B cell (primary cell): ENCODE measurements at regions not wholly inside any gene's neighbourhood (a gene's known extent, or its start where the extent isn't known, plus 50 kb on each side); places are given as distances from the start of the nearest gene placed in this dataset.

ENCODE experiments used
- ATAC-seq: fragments of 200-7000 bp; cut with Tn5 transposase; one replicate; pipeline ENCODE4 v1.10.0; 2021; ENCODE audit warnings: low read depth, mild to moderate bottlenecking, moderate number of reproducible peaks, moderate library complexity
- CTCF ChIA-PET: fragments of 350-600 bp; sonication (Branson Sonifier 250); formaldehyde crosslinking; loops from one replicate; lab custom pipeline; 2021; ENCODE audit warnings: antibody characterized with exemption, inconsistent platforms; lab: Charles Lee
- POLR2A ChIA-PET: fragments of 350-600 bp; sonication (Branson Sonifier 250); formaldehyde crosslinking; loops from one replicate; lab custom pipeline; 2021; ENCODE audit warnings: antibody characterized with exemption; lab: Charles Lee
- DNase-seq: peaks from one replicate; pipeline ENCODE4 v3.0.0; 2013
- H2AFZ ChIP-seq: 2 replicates; pipeline ENCODE4 v1.6.1; 2012; ENCODE audit warnings: mild to moderate bottlenecking, low read depth, low read length; ENCODE audit not compliant: insufficient read depth, poor library complexity, severe bottlenecking
- H3K27ac ChIP-seq, 2 donors: 1 replicate in 1 of 2; 2 replicates in 1 of 2; pipeline ENCODE4 v1.5.1; 2012 to 2013; ENCODE audit warnings: low read length in 2 of 2, mild to moderate bottlenecking in 2 of 2, moderate library complexity in 1 of 2
- H3K27me3 ChIP-seq, 4 experiments: fragments of 200-600 bp in 1 of 4; sonication (generic) in 1 of 4; replicated peaks in 1 of 4; 1 replicate in 2 of 4; 2 replicates in 2 of 4; pipeline versions ENCODE4 v1.6.1 to v1.7.0; 2013 to 2016; ENCODE audit warnings: low read length in 3 of 4, mild to moderate bottlenecking in 2 of 4, mixed read lengths in 1 of 4, moderate library complexity in 1 of 4; ENCODE audit not compliant: insufficient read depth in 4 of 4, control insufficient read depth in 3 of 4; ENCODE audit errors: control extremely low read depth in 1 of 4
- H3K36me3 ChIP-seq, 2 experiments: replicated peaks in 1 of 2; 1 replicate in 1 of 2; 2 replicates in 1 of 2; pipeline versions ENCODE4 v1.6.1 to v1.7.1; 2013; ENCODE audit warnings: low read length in 1 of 2; ENCODE audit not compliant: insufficient read depth in 2 of 2, control insufficient read depth in 1 of 2; ENCODE audit errors: control extremely low read depth in 1 of 2, extremely low read depth in 1 of 2
- H3K4me1 ChIP-seq, 2 donors: fragments of 200-600 bp in 1 of 2; sonication (generic) in 1 of 2; 1 replicate in 1 of 2; 2 replicates in 1 of 2; pipeline versions ENCODE4 v1.5.1 to v1.6.1; 2013 to 2017; ENCODE audit warnings: low read length in 2 of 2; ENCODE audit not compliant: control insufficient read depth in 2 of 2, insufficient read depth in 2 of 2
- H3K4me2 ChIP-seq: replicated peaks from 2 replicates; pipeline ENCODE3; 2012; ENCODE audit warnings: mild to moderate bottlenecking, low read depth, low read length; ENCODE audit not compliant: poor library complexity, severe bottlenecking
- H3K4me3 ChIP-seq, 5 experiments: fragments of 200-600 bp in 1 of 5; sonication (generic) in 1 of 5; 1 replicate in 3 of 5; 2 replicates in 2 of 5; pipeline versions ENCODE4 v1.5.1 to v1.7.0; 2011 to 2016; ENCODE audit warnings: low read length in 4 of 5, mild to moderate bottlenecking in 4 of 5, low read depth in 2 of 5, control low read depth in 1 of 5, moderate library complexity in 1 of 5; ENCODE audit not compliant: insufficient read depth in 1 of 5; ENCODE audit errors: control extremely low read depth in 1 of 5, extremely low read depth in 1 of 5
- H3K79me2 ChIP-seq: fragments of 200-600 bp; sonication (generic); one replicate; pipeline ENCODE4 v1.6.0; 2016; ENCODE audit warnings: low read length; ENCODE audit not compliant: control insufficient read depth, insufficient read depth
- H3K9ac ChIP-seq: fragments of 200-600 bp; sonication (generic); 2 replicates; pipeline ENCODE4 v1.6.1; 2017; ENCODE audit warnings: mild to moderate bottlenecking, low read length, moderate library complexity
- H3K9me3 ChIP-seq, 3 donors: one replicate each; pipeline versions ENCODE4 v1.6.1 to v1.7.1; 2013; ENCODE audit warnings: low read length in 2 of 3; ENCODE audit not compliant: control insufficient read depth in 2 of 3, insufficient read depth in 1 of 3; ENCODE audit errors: control extremely low read depth in 1 of 3
- H4K20me1 ChIP-seq: 2 replicates; pipeline ENCODE4 v1.6.0; 2012; ENCODE audit warnings: mild to moderate bottlenecking, low read length; ENCODE audit not compliant: insufficient read depth, control insufficient read depth, poor library complexity, severe bottlenecking
- H3K27ac Mint-ChIP-seq: one replicate; pipeline ENCODE4 v1.8.0; 2021; ENCODE audit warnings: mixed read lengths
- H3K27me3 Mint-ChIP-seq: one replicate; pipeline ENCODE4 v1.8.0; 2021; ENCODE audit warnings: mixed read lengths
- H3K4me1 Mint-ChIP-seq: one replicate; pipeline ENCODE4 v1.8.0; 2021; ENCODE audit warnings: mixed read lengths
- H3K4me3 Mint-ChIP-seq: one replicate; pipeline ENCODE4 v1.8.0; 2021; ENCODE audit warnings: mixed read lengths
- H3K9me3 Mint-ChIP-seq: one replicate; pipeline ENCODE4 v1.8.0; 2022; ENCODE audit warnings: mixed read lengths; ENCODE audit not compliant: insufficient read depth
- CTCF ChIP-seq: fragments of 200-600 bp; IDR thresholded peaks from one replicate; pipeline ENCODE4 v1.8.0; 2022; ENCODE audit warnings: antibody characterized with exemption, mild to moderate bottlenecking
- EZH2 ChIP-seq: IDR thresholded peaks from 2 replicates; pipeline ENCODE4 v1.6.1; 2012; ENCODE audit warnings: borderline replicate concordance, low read depth, mild to moderate bottlenecking, moderate library complexity, low read length; ENCODE audit not compliant: insufficient read depth, poor library complexity, severe bottlenecking
- WGBS: methylation state at CpG from one replicate; pipeline ENCODE4 v1.1.5; 2013; ENCODE audit warnings: missing lambda C conversion rate; ENCODE audit not compliant: insufficient coverage; 5-methylcytosine and 5-hydroxymethylcytosine counted together
- intact Hi-C: fragments of 100-400 bp; cut with micrococcal nuclease; formaldehyde crosslinking; loops from one replicate; pipeline ENCODE4 v1.10.0; 2022

- ATAC-seq (no peak), DNase-seq (no peak)
- no peak overlapping the region for H2AFZ ChIP-seq
- H3K9me3 Mint-ChIP-seq: peaks cover 6% of the 10 kb centered on the region
- H3K4me3 ChIP-seq: no peak overlapping the region
- H3K27ac ChIP-seq: no peak overlapping the region
- no peaks in the 10 kb centered on the region for H3K4me1 ChIP-seq
- H3K79me2 ChIP-seq: no peaks in the 10 kb centered on the region
- H3K4me2 ChIP-seq: no peak overlapping the region
- no peak overlapping the region for H3K4me3 Mint-ChIP-seq
- TF ChIP-seq EZH2 (no peak), CTCF (no peak)
- ChIA-PET POLR2A (no interaction called here), CTCF (no interaction called here)
- intact Hi-C loops: no loop called here
- WGBS: 82% methylated on average over 4 of the region's 6 CpGs
- H3K36me3 ChIP-seq: no peaks in the 10 kb centered on the region
- H3K27me3 Mint-ChIP-seq: peaks cover 7% of the 10 kb centered on the region
- H3K27ac Mint-ChIP-seq: no peak overlapping the region
- H3K9me3 ChIP-seq: peaks cover 3 to 5% (median 3%) of the 10 kb centered on the region in 3 donors
- H3K4me1 Mint-ChIP-seq: no peaks in the 10 kb centered on the region
- H3K27me3 ChIP-seq: no peaks in the 10 kb centered on the region
- no peak overlapping the region for H3K9ac ChIP-seq
- no peaks in the 10 kb centered on the region for H4K20me1 ChIP-seq
Observed at GRCh38 chr7:24152877-24153472, 131.0 kb upstream of the NPY start.

GRCh38 chr7:24157666-24158065 lies 126.3 kb upstream of the NPY start:
- Histone ChIP-seq H2AFZ (no peak overlapping the region), H3K4me1 (no peaks in the 10 kb centered on the region), H3K4me2 (no peak overlapping the region), H3K27ac (no peak overlapping the region), H4K20me1 (no peaks in the 10 kb centered on the region), H3K36me3 (no peaks in the 10 kb centered on the region), H3K79me2 (no peaks in the 10 kb centered on the region), H3K27me3 (no peaks in the 10 kb centered on the region), H3K9me3 (no peaks in the 10 kb centered on the region), H3K9ac (no peak overlapping the region), H3K4me3 (no peak overlapping the region)
- H3K4me1 Mint-ChIP-seq: no peaks in the 10 kb centered on the region
- H3K4me3 Mint-ChIP-seq: no peak overlapping the region
- H3K27me3 Mint-ChIP-seq: peaks cover 9% of the 10 kb centered on the region
- POLR2A ChIA-PET: no interaction called here
- no peak for TF ChIP-seq CTCF
- TF ChIP-seq EZH2: no peak
- ATAC-seq (no peak), DNase-seq (no peak)
- WGBS: 100% methylated on average over 2 of the region's 3 CpGs
- intact Hi-C loops: no loop called here
- no peak overlapping the region for H3K27ac Mint-ChIP-seq
- CTCF ChIA-PET: no interaction called here
- no peaks in the 10 kb centered on the region for H3K9me3 Mint-ChIP-seq
